Activated naive CD8-positive, alpha-beta T cell treated with anti-CD3 and anti-CD28 coated beads, Interleukin-2, amount 10 ng/mL, durations not matched to agents 7 days and 5 days (primary cell): ENCODE measurements at regions not wholly inside any gene's neighbourhood (a gene's known extent, or its start where the extent isn't known, plus 50 kb on each side); places are given as distances from the start of the nearest gene placed in this dataset.

Source experiments
- ATAC-seq: fragments of 150-1000 bp; cut with Tn5 transposase; one replicate; pipeline ENCODE4 v1.10.0; 2021; ENCODE audit warnings: low read depth, moderate library complexity
- POLR2A ChIA-PET: fragments of 350-600 bp; sonication (Branson Sonifier 250); formaldehyde crosslinking; loops from one replicate; lab custom pipeline; 2021; ENCODE audit warnings: antibody characterized with exemption; lab: Charles Lee
- DNase-seq: peaks from one replicate; pipeline ENCODE4 v3.0.0; 2021
- H3K27ac Mint-ChIP-seq: one replicate; pipeline ENCODE4 v1.8.0; 2022; ENCODE audit warnings: mild to moderate bottlenecking, mixed read lengths
- H3K27me3 Mint-ChIP-seq: one replicate; pipeline ENCODE4 v1.8.0; 2022; ENCODE audit warnings: mild to moderate bottlenecking, moderate library complexity, mixed read lengths
- H3K36me3 Mint-ChIP-seq: one replicate; pipeline ENCODE4 v1.8.0; 2021; ENCODE audit warnings: mild to moderate bottlenecking, mixed read lengths
- H3K4me1 Mint-ChIP-seq: one replicate; pipeline ENCODE4 v1.8.0; 2021; ENCODE audit warnings: mixed read lengths
- H3K4me3 Mint-ChIP-seq: one replicate; pipeline ENCODE4 v1.8.0; 2022; ENCODE audit warnings: mild to moderate bottlenecking, moderate library complexity, mixed read lengths
- H3K9me3 Mint-ChIP-seq: one replicate; pipeline ENCODE4 v1.8.0; 2021; ENCODE audit warnings: mixed read lengths

- Mint-ChIP-seq H3K4me3 (no peak overlapping the region), H3K4me1 (no peaks in the 10 kb centered on the region), H3K27ac (no peak overlapping the region), H3K27me3 (no peaks in the 10 kb centered on the region), H3K36me3 (no peaks in the 10 kb centered on the region), H3K9me3 (peaks cover 3% of the 10 kb centered on the region)
- POLR2A ChIA-PET, result no interaction called here
- no peak for DNase-seq
- no peak for ATAC-seq
Observed at GRCh38 chr11:26062660-26063059, 269.3 kb upstream of the ANO3 start.

GRCh38 chr11:26063915-26064314, 268.0 kb upstream of the ANO3 start:
- Mint-ChIP-seq H3K4me1 (no peaks in the 10 kb centered on the region), H3K27me3 (no peaks in the 10 kb centered on the region), H3K36me3 (no peaks in the 10 kb centered on the region), H3K4me3 (no peak overlapping the region), H3K27ac (no peak overlapping the region), H3K9me3 (peaks cover 3% of the 10 kb centered on the region)
- DNase-seq (no peak), ATAC-seq (no peak)
- POLR2A ChIA-PET, result no interaction called here

- no peaks in the 10 kb centered on the region for H3K36me3 Mint-ChIP-seq
- H3K27me3 Mint-ChIP-seq, result no peaks in the 10 kb centered on the region
- no peak for ATAC-seq
- H3K4me3 Mint-ChIP-seq, result no peak overlapping the region
- H3K4me1 Mint-ChIP-seq, result no peaks in the 10 kb centered on the region
- POLR2A ChIA-PET, result no interaction called here
- H3K27ac Mint-ChIP-seq, result no peak overlapping the region
- peaks cover 3% of the 10 kb centered on the region for H3K9me3 Mint-ChIP-seq
- no peak for DNase-seq
Observed at GRCh38 chr11:26065944-26066343, 266.0 kb upstream of the ANO3 start.

GRCh38 chr11:26070714-26071380, 261.1 kb upstream of the ANO3 start:
- DNase-seq, result no peak
- H3K36me3 Mint-ChIP-seq, result no peaks in the 10 kb centered on the region
- H3K4me1 Mint-ChIP-seq, result no peaks in the 10 kb centered on the region
- H3K9me3 Mint-ChIP-seq, result no peaks in the 10 kb centered on the region
- POLR2A ChIA-PET, result no interaction called here
- H3K4me3 Mint-ChIP-seq, result no peak overlapping the region
- no peak for ATAC-seq
- no peak overlapping the region for H3K27ac Mint-ChIP-seq
- no peaks in the 10 kb centered on the region for H3K27me3 Mint-ChIP-seq

GRCh38 chr11:26072614-26073153, 259.2 kb upstream of the ANO3 start:
- no peak overlapping the region for H3K4me3 Mint-ChIP-seq
- DNase-seq (no peak), ATAC-seq (no peak)
- no peaks in the 10 kb centered on the region for H3K9me3 Mint-ChIP-seq
- H3K27ac Mint-ChIP-seq, result no peak overlapping the region
- H3K36me3 Mint-ChIP-seq, result no peaks in the 10 kb centered on the region
- H3K27me3 Mint-ChIP-seq, result no peaks in the 10 kb centered on the region
- H3K4me1 Mint-ChIP-seq, result no peaks in the 10 kb centered on the region
- POLR2A ChIA-PET, result no interaction called here

GRCh38 chr11:26073646-26074045, 258.3 kb upstream of the ANO3 start:
- no peaks in the 10 kb centered on the region for H3K27me3 Mint-ChIP-seq
- H3K27ac Mint-ChIP-seq, result no peak overlapping the region
- POLR2A ChIA-PET, result no interaction called here

GRCh38 chr11:26076233-26076990, 255.5 kb upstream of the ANO3 start:
- H3K4me1 Mint-ChIP-seq, result no peaks in the 10 kb centered on the region
- H3K4me3 Mint-ChIP-seq, result no peak overlapping the region
- H3K27ac Mint-ChIP-seq, result no peak overlapping the region
- peaks cover 2% of the 10 kb centered on the region for H3K9me3 Mint-ChIP-seq
- POLR2A ChIA-PET, result no interaction called here
- ATAC-seq (no peak), DNase-seq (no peak)
- H3K27me3 Mint-ChIP-seq, result no peaks in the 10 kb centered on the region
- no peaks in the 10 kb centered on the region for H3K36me3 Mint-ChIP-seq

More at GRCh38 chr11:26073646-26074045, 258.3 kb upstream of the ANO3 start:
- ATAC-seq, result no peak
- Mint-ChIP-seq H3K4me3 (no peak overlapping the region), H3K36me3 (no peaks in the 10 kb centered on the region), H3K4me1 (no peaks in the 10 kb centered on the region), H3K9me3 (no peaks in the 10 kb centered on the region)
- DNase-seq, result no peak

- Mint-ChIP-seq H3K27me3 (no peaks in the 10 kb centered on the region), H3K36me3 (no peaks in the 10 kb centered on the region), H3K27ac (no peak overlapping the region), H3K4me3 (no peak overlapping the region), H3K4me1 (no peaks in the 10 kb centered on the region), H3K9me3 (peaks cover 3% of the 10 kb centered on the region)
- POLR2A ChIA-PET, result no interaction called here
- ATAC-seq (no peak), DNase-seq (no peak)
Observed at GRCh38 chr11:26078231-26078821, 253.6 kb upstream of the ANO3 start.

GRCh38 chr11:26084313-26084712, 247.6 kb upstream of the ANO3 start:
- Mint-ChIP-seq H3K27me3 (no peaks in the 10 kb centered on the region), H3K36me3 (no peaks in the 10 kb centered on the region)

GRCh38 chr11:26086028-26086427, 245.9 kb upstream of the ANO3 start:
- POLR2A ChIA-PET, result no interaction called here
- DNase-seq, result no peak
- Mint-ChIP-seq H3K4me1 (no peaks in the 10 kb centered on the region), H3K9me3 (peaks cover 2% of the 10 kb centered on the region), H3K4me3 (no peak overlapping the region), H3K27me3 (no peaks in the 10 kb centered on the region), H3K27ac (no peak overlapping the region), H3K36me3 (no peaks in the 10 kb centered on the region)
- no peak for ATAC-seq

More at GRCh38 chr11:26084313-26084712, 247.6 kb upstream of the ANO3 start:
- Mint-ChIP-seq H3K4me3 (no peak overlapping the region), H3K4me1 (no peaks in the 10 kb centered on the region), H3K9me3 (peaks cover 2% of the 10 kb centered on the region), H3K27ac (no peak overlapping the region)
- DNase-seq (no peak), ATAC-seq (no peak)
- POLR2A ChIA-PET, result no interaction called here

GRCh38 chr11:26087120-26087935, 244.6 kb upstream of the ANO3 start:
- no peak overlapping the region for H3K27ac Mint-ChIP-seq
- no peak for DNase-seq
- H3K4me1 Mint-ChIP-seq, result no peaks in the 10 kb centered on the region
- H3K27me3 Mint-ChIP-seq, result no peaks in the 10 kb centered on the region
- peaks cover under 1% of the 10 kb centered on the region for H3K9me3 Mint-ChIP-seq
- ATAC-seq, result no peak
- no peak overlapping the region for H3K4me3 Mint-ChIP-seq
- H3K36me3 Mint-ChIP-seq, result no peaks in the 10 kb centered on the region
- POLR2A ChIA-PET, result no interaction called here

- DNase-seq (no peak), ATAC-seq (no peak)
- Mint-ChIP-seq H3K4me1 (no peaks in the 10 kb centered on the region), H3K36me3 (no peaks in the 10 kb centered on the region), H3K27ac (no peak overlapping the region), H3K4me3 (no peak overlapping the region), H3K27me3 (no peaks in the 10 kb centered on the region), H3K9me3 (no peaks in the 10 kb centered on the region)
- POLR2A ChIA-PET, result no interaction called here
Observed at GRCh38 chr11:26088391-26088790, 243.5 kb upstream of the ANO3 start.

- DNase-seq, result no peak
- Mint-ChIP-seq H3K4me3 (no peak overlapping the region), H3K4me1 (no peaks in the 10 kb centered on the region), H3K27ac (no peak overlapping the region), H3K9me3 (no peaks in the 10 kb centered on the region), H3K27me3 (no peaks in the 10 kb centered on the region), H3K36me3 (no peaks in the 10 kb centered on the region)
- no peak for ATAC-seq
- POLR2A ChIA-PET, result no interaction called here
Observed at GRCh38 chr11:26090651-26091050, 241.3 kb upstream of the ANO3 start.
